22Rv1 (cell line): ENCODE measurements at regions not wholly inside any gene's neighbourhood (a gene's known extent, or its start where the extent isn't known, plus 50 kb on each side); places are given as distances from the start of the nearest gene placed in this dataset.

ENCODE experiments used
- H3K27ac ChIP-seq: fragments of 450-650 bp; 2 replicates; pipeline ENCODE4 v1.5.1; 2017
- CTCF ChIP-seq: fragments of 450-650 bp; IDR thresholded peaks from 2 replicates; pipeline ENCODE4 v1.5.1; 2017; ENCODE audit warnings: mild to moderate bottlenecking
- ZFX ChIP-seq: fragments of 450-650 bp; IDR thresholded peaks from 2 replicates; pipeline ENCODE4 v1.6.1; 2017; ENCODE audit warnings: antibody characterized with exemption, borderline replicate concordance

GRCh38 chr10:94192333-94192732, 170.4 kb downstream of the NOC3L start:
- TF ChIP-seq ZFX: no peak
- no peak overlapping the region for H3K27ac ChIP-seq

- H3K27ac ChIP-seq: no peak overlapping the region
- TF ChIP-seq CTCF (no peak), ZFX (no peak)
Observed at GRCh38 chr10:94192974-94193373, 169.8 kb downstream of the NOC3L start.

GRCh38 chr10:94193466-94193924, 169.2 kb downstream of the NOC3L start:
- TF ChIP-seq ZFX (no peak), CTCF (no peak)
- H3K27ac ChIP-seq: no peak overlapping the region

- TF ChIP-seq CTCF (no peak), ZFX (no peak)
- no peak overlapping the region for H3K27ac ChIP-seq
Observed at GRCh38 chr10:94194256-94194655, 168.5 kb downstream of the NOC3L start.

- no peak overlapping the region for H3K27ac ChIP-seq
- TF ChIP-seq ZFX: no peak
- TF ChIP-seq CTCF: no peak
Observed at GRCh38 chr10:94197241-94197640, 165.5 kb downstream of the NOC3L start.

GRCh38 chr10:94198324-94198723, 164.4 kb downstream of the NOC3L start:
- TF ChIP-seq ZFX: no peak
- TF ChIP-seq CTCF: no peak
- H3K27ac ChIP-seq: no peak overlapping the region

GRCh38 chr10:94199565-94199964, 163.2 kb downstream of the NOC3L start:
- TF ChIP-seq ZFX (no peak), CTCF (no peak)
- H3K27ac ChIP-seq: no peak overlapping the region

- TF ChIP-seq CTCF: no peak
- H3K27ac ChIP-seq: no peak overlapping the region
Observed at GRCh38 chr10:94200146-94200837, 162.4 kb downstream of the NOC3L start.
